HG03159 (cell line): ENCODE measurements at regions not wholly inside any gene's neighbourhood (a gene's known extent, or its start where the extent isn't known, plus 50 kb on each side); places are given as distances from the start of the nearest gene placed in this dataset.

Experiments
- ATAC-seq: cut with Tn5 transposase; IDR thresholded peaks from one replicate; pipeline ENCODE4 v1.9.1; 2021; ENCODE audit warnings: mild to moderate bottlenecking, moderate library complexity; ENCODE audit not compliant: unreplicated experiment

- no peak for ATAC-seq
Observed at GRCh38 chr1:217373761-217374701, 256.9 kb downstream of the GPATCH2 start.

GRCh38 chr1:217372049-217372970, 258.6 kb downstream of the GPATCH2 start:
- ATAC-seq, result no peak

- no peak for ATAC-seq
Observed at GRCh38 chr1:217370757-217371156, 260.1 kb downstream of the GPATCH2 start.

GRCh38 chr1:217369996-217370551, 260.8 kb downstream of the GPATCH2 start:
- ATAC-seq, result no peak

GRCh38 chr1:217369271-217369981, 261.5 kb downstream of the GPATCH2 start:
- peak; percentile 90 for ATAC-seq

GRCh38 chr1:217364220-217364619, 266.7 kb downstream of the GPATCH2 start:
- no peak for ATAC-seq

GRCh38 chr1:217363319-217363718, 267.6 kb downstream of the GPATCH2 start:
- no peak for ATAC-seq

- ATAC-seq, result no peak
Observed at GRCh38 chr1:217360510-217360909, 270.4 kb downstream of the GPATCH2 start.

GRCh38 chr1:217354895-217355294, 276.0 kb downstream of the GPATCH2 start:
- ATAC-seq, result no peak

- ATAC-seq, result no peak
Observed at GRCh38 chr1:217348960-217349664, 281.8 kb downstream of the GPATCH2 start.

GRCh38 chr1:217344712-217345111, 286.2 kb downstream of the GPATCH2 start:
- ATAC-seq, result no peak

- ATAC-seq, result no peak
Observed at GRCh38 chr1:217343907-217344306, 287.0 kb downstream of the GPATCH2 start.

GRCh38 chr1:217342105-217342504, 288.8 kb downstream of the GPATCH2 start:
- ATAC-seq, result no peak

GRCh38 chr1:217336724-217337123, 294.2 kb downstream of the GPATCH2 start:
- ATAC-seq, result no peak

GRCh38 chr1:217333939-217334338, 297.0 kb downstream of the GPATCH2 start:
- peak; percentile 80 for ATAC-seq

GRCh38 chr1:217332431-217333065, 298.3 kb downstream of the GPATCH2 start:
- no peak for ATAC-seq

GRCh38 chr1:217331698-217332097, 299.2 kb downstream of the GPATCH2 start:
- no peak for ATAC-seq

GRCh38 chr1:217327901-217328300, 303.0 kb downstream of the GPATCH2 start:
- no peak for ATAC-seq

- ATAC-seq, result peak; percentile 99
Observed at GRCh38 chr1:217322834-217323233, 308.1 kb downstream of the GPATCH2 start.
